SH-SY5Y (cell line): ENCODE measurements at regions not wholly inside any gene's neighbourhood (a gene's known extent, or its start where the extent isn't known, plus 50 kb on each side); places are given as distances from the start of the nearest gene placed in this dataset.

ENCODE experiments used
- GATA2 ChIP-seq: IDR thresholded peaks from 2 replicates; pipeline ENCODE4 v1.6.1; 2011; ENCODE audit warnings: mild to moderate bottlenecking, low read depth, low read length
- GATA3 ChIP-seq: IDR thresholded peaks from 2 replicates; pipeline ENCODE4 v1.6.1; 2011; ENCODE audit warnings: low read depth, mild to moderate bottlenecking, low read length, moderate library complexity

GRCh38 chr2:120611016-120611415, 124.7 kb upstream of the GLI2 start:
- TF ChIP-seq GATA3: no peak
- no peak for TF ChIP-seq GATA2
